ENCODE measurements at regions not wholly inside any gene's neighbourhood (a gene's known extent, or its start where the extent isn't known, plus 50 kb on each side); places are given as distances from the start of the nearest gene placed in this dataset.

- DNase-seq, result no peak
Observed at GRCh38 chr6:88302769-88303225, 136.7 kb upstream of the CNR1 start.

GRCh38 chr6:88301888-88302768 is 136.0 kb upstream of the CNR1 start:
- peak; percentile 29 for DNase-seq

DNA sequence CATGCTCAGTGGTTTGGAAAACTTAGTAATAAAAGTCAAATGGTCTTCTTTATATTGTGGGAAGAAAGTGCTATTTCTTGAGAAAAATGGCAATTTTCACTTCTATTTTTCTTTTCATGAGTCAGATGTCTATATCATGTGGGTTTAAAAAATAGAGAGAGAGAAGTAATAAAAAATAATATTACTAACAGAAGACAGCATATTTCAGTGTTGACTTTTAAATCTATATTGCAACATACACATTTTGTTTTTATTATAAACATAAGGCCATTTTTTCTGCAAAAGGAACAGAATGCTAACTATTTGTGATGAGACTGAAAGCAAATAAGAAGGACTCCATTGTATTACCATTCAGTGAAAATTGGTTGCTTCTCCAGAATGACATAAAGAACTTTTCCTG is 135.1 kb upstream of the CNR1 start:
- DNase-seq, result no peak

DNA sequence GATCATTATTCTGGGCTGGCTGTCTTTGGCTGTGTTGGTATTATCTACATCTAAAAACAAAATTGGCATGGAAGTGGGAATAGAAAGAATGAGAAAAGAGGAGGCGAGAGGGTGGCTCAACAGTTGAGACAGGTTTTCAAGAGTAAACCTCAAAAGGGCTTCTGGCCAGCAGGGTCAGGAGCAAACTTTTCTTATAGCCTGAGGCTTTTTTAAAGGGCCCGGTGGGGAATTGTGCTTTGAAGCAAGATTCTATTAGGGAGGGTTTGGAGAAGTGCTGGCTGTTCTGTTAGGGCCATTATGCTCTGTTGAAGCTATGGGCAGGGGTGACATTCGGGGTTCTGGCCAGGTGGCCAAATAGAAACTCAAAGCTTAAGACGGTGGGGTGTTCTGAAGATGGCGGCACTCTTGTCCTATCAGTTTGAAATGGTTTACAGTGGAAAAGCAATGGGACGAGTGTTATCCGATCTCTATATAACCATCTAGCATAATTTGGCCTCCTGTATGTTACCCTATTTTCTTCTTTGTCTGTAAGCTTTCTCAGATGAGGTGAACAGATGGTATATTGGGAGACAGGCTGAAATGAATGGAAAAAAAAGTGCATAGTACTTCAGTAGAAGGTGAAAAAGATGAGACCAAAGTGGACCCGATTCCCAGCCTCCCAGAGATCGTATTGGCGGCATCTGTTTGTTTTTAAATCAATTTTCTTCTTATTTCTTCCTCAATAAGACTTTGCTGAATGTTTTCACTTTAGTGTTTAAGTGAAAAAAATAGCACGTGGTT is 132.1 kb upstream of the CNR1 start:
- DNase-seq, result no peak

GRCh38 chr6:88296694-88297093 is 130.5 kb upstream of the CNR1 start:
- DNase-seq, result no peak

GRCh38 chr6:88295663-88296062 is 129.5 kb upstream of the CNR1 start:
- DNase-seq, result no peak

GRCh38 chr6:88294702-88295101 is 128.6 kb upstream of the CNR1 start:
- no peak for DNase-seq

GRCh38 chr6:88290411-88290810 is 124.3 kb upstream of the CNR1 start:
- DNase-seq, result no peak

DNA sequence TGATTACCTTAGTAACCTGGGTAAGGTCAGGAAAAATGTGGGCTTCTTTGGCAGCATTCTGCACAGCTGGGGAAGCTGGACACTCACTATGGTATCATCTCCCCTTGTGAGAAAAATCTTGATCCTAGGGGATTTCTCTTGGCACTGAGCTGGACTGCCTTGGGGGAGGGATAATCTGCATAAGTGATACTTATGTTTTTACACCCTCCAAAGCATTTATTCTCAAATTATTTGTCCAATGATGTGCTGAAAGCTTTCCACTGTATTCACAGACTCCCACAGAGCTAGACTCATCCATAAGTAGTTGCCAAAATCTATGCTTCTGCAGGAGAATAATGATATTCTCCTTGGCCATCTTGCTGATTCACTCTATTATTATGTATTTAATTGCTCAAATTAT is 121.5 kb upstream of the CNR1 start:
- no peak for DNase-seq

DNA sequence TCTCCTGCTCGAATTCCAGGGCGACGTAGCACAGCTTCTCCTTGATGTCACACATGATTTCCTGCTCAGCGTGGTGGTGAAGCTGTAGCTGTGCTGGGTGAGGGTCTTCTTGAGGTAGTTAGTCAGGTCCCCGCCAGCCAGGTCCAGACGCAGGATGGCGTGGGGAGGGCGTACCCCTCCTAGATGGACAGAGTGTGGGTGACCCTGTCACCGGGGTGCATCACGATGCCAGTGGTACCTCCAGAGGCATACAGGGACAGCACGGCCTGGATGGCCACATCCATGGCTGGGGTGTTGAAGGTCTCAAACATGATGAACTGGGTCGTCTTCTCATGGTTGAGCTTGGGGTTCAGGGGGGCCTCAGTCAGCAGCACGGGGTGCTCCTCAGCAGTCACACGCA is 110.2 kb upstream of the CNR1 start:
- no peak for DNase-seq

DNA sequence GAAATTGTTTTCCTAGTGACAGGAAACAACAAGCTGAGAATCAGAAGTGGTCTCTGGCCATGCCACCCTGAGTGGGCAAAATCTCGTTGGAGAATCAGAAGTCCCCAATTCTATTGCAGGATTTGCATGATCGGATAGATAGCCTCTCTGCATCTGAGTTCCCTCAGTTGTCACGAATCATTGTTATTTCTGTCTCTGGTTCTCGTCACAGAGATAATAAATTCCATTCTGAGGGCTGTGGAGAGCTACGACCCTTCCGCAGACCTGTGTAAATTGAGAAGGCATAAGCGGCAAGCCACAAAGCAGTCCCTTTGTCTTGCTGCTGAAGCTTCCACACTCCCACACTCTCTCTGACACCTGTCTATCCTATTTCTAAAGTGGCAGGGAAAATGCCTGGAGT is 102.4 kb upstream of the CNR1 start:
- no peak for DNase-seq

DNA sequence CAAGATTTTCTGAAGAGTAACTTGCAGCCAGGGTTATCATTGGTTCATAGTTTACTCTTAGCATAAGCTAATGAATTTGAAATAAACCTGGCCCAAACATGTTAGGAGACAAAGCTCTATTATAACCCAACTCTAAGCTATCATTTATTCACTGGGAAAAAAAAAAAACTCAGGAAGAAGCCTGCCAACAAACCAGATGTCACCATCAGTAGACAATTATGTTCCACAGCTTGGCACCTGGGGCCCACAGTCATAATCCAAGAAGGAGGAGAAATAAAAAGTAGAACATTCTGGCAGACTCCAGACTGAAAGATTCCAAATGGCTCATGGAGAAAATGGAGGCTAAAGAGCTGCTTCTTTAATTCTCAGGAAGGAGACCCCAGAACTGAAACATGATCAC is 100.0 kb upstream of the CNR1 start:
- DNase-seq, result no peak

DNA sequence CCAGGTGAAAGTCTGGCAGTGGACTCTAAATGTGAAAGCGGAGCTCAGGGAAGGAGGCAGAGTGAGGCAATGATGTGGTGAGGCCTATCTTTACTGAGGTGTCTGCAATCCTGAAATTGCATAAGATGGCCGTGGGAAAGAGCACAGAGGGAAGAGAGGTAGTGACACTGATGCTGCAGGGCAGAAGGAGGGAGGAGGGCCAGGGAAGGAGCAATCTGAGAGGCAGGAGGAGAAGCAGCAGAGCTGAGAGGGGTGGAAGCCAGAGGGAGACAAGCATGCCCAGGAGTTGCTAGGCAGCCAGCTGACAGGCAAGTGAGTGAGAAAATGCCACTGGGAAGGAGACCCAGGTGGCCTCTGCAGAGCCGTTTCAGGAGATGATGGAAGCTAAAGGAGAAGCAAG is 97.4 kb upstream of the CNR1 start:
- no peak for DNase-seq

DNA sequence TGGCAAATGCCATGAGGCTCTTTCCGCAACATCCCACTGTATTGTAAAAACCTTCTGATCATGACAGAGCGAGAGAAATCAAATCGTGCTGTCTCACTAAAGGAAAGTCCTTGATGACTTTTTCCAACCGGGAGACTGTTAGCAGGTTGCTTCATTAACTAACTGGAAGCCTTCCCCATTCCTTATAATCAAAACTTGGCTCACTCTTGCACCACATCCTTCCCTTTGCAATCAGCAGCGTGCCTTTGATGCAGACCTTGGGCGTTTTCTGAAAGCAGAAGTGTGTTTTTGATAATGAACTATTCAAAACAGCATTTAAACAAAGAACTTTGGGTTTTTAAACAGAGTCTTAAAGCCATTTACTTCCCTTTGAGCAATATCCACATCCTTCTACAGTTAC is 96.2 kb upstream of the CNR1 start:
- peak; percentile 22 for DNase-seq

DNA sequence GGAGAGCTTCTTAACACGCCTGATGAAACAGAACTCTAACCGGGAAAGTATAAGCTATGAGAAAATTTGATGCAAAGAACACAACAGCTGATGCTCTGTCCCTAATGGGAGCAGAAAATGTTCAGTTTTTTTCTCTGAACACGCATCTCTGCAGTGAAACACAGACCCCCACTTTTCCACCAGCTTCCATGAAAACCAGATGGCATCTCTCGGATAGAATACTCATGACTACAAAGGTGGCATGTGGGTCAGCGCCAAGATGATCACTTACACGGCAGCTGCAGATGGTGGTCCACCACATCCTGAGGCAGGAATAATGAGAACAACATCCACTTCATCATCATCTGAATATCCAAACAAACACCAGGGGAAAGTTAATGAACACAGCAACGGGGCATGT is 85.2 kb upstream of the CNR1 start:
- no peak for DNase-seq

DNA sequence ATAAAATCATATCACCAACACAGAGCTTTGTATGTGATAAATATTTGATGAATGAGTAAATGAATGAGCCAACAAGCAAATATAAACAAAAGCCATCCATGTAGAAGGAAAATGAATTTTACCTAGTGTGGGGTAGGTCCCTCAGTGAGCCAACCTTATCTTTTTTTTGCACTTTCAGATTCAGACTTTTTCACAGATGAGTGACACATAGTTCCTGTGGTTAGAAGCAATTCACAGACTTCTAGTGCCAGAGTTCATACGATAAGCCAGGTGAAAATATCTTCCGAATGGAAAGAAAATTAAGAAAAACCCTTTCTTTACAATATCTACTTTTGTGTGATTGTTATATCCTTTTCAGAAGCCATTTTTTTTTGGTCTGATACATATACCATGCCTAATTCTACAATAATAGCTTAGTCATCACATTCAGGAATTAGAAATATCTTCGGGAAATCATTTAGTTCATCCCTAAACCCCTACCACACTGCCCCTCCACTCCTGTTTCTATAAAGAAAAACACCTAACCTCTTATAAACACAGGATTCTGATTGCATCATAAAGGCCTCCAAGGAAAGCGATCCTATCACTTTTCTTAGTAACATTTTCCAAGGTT is 82.7 kb upstream of the CNR1 start:
- DNase-seq, result peak; percentile 5

DNA sequence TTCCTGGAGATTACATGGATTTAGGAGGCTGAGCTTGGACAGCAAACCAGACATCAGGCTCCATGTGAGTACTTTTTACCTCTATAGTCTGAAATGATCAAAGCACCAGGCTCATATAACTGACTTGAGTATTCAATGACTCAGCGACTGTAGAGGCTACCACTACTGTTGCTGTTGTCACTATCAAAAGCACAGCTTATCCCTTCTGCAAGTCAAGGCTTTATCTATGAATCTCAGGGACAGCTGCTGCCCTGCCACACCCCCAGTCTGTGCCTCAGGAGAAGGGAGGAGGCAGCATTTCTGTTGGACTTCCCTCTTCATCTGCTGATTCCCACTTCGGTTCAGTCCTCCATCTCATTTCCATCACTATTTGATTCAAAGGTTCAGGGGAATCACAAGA is 80.5 kb upstream of the CNR1 start:
- peak; percentile 64 for DNase-seq

- no peak for DNase-seq
Observed at GRCh38 chr6:88244721-88245120, 78.6 kb upstream of the CNR1 start.

GRCh38 chr6:88238901-88239300 is 72.8 kb upstream of the CNR1 start:
- DNase-seq, result no peak

GRCh38 chr6:88238065-88238464 is 71.9 kb upstream of the CNR1 start:
- peak; percentile 23 for DNase-seq

GRCh38 chr6:88236612-88237360 is 70.6 kb upstream of the CNR1 start:
- no peak for DNase-seq

DNA sequence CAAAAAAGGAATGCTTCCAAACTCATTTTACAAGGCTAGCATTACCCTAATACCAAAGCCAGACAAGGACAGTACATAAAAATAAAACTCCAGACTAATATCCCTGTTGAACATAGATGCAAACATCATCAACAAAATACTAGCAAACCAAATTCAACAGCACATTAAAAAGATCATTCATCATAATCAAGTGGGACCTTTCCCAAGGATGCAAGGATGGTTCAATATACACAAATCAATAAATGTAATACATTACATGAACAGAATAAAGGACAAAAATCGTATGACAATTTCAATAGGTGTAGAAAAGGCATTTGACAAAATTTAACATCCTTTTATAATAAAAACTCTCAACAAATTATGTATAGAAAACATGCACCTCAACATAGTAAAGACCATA is 66.6 kb upstream of the CNR1 start:
- no peak for DNase-seq

GRCh38 chr6:88223298-88223697 is 57.2 kb upstream of the CNR1 start:
- no peak for DNase-seq
